ENCODE measurements at regions not wholly inside any gene's neighbourhood (a gene's known extent, or its start where the extent isn't known, plus 50 kb on each side); places are given as distances from the start of the nearest gene placed in this dataset.

- H3K36me3 Mint-ChIP-seq (ENCODE audit: insufficient read depth, unreplicated experiment): no peaks in the 10 kb centered on the region
- peaks cover 68% of the 10 kb centered on the region for H3K27me3 Mint-ChIP-seq (ENCODE audit: insufficient read depth, unreplicated experiment)
- H3K27ac Mint-ChIP-seq (ENCODE audit: low read depth, unreplicated experiment): no peak overlapping the region
- no peak for DNase-seq (ENCODE audit: unreplicated experiment)
- H3K9me3 Mint-ChIP-seq (ENCODE audit: unreplicated experiment): no peaks in the 10 kb centered on the region
- CTCF ChIA-PET: interaction anchor here (0.6 to 1.8 kb wide), 5 partner anchors 9 to 237 kb away, joined by 3 to 9 read pairs (median 3); no protein-coding TSS in a partner anchor
- TF ChIP-seq, protein P1, sequence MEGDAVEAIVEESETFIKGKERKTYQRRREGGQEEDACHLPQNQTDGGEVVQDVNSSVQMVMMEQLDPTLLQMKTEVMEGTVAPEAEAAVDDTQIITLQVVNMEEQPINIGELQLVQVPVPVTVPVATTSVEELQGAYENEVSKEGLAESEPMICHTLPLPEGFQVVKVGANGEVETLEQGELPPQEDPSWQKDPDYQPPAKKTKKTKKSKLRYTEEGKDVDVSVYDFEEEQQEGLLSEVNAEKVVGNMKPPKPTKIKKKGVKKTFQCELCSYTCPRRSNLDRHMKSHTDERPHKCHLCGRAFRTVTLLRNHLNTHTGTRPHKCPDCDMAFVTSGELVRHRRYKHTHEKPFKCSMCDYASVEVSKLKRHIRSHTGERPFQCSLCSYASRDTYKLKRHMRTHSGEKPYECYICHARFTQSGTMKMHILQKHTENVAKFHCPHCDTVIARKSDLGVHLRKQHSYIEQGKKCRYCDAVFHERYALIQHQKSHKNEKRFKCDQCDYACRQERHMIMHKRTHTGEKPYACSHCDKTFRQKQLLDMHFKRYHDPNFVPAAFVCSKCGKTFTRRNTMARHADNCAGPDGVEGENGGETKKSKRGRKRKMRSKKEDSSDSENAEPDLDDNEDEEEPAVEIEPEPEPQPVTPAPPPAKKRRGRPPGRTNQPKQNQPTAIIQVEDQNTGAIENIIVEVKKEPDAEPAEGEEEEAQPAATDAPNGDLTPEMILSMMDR (IDR thresholded peaks at IDR 0.05; ENCODE audit: unreplicated experiment): no peak
- intact Hi-C loops (cut with micrococcal nuclease): no loop called here
- POLR2A ChIA-PET: no interaction called here
- no peaks in the 10 kb centered on the region for H3K4me1 Mint-ChIP-seq (ENCODE audit: insufficient read depth, unreplicated experiment)
- BruUV-seq (replicated peaks): no TSS peak
- no peak overlapping the region for H3K4me3 Mint-ChIP-seq (ENCODE audit: unreplicated experiment)
These were observed 132.3 kb upstream of the MB21D2 start for GRCh38 chr3:193049935-193050334.

DNA sequence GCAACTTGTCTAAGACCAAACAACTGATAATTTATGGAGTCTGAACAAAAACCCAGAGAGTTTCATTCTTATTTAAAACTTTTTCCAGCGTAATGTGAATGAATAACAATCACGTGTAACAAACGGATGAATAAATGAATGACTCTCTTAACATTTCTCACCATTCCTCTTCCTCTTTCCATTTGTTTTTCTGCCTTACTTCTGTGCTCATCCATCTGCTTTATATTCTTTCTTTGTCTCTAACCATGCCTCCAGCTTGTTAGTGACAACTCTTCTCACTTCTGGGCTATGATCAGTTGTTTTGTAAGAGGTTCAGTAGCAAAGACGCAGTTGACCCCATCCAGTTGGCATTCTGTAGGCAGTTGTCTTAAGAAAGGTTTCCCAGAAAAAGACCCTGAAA lies 133.7 kb upstream of the MB21D2 start:
- intact Hi-C loops (cut with micrococcal nuclease): no loop called here
- no TSS peak for BruUV-seq (replicated peaks)
- CTCF ChIA-PET: interaction anchor here (0.7 to 2.7 kb wide), 4 partner anchors 10 to 240 kb away, joined by 3 to 15 read pairs (median 10); no protein-coding TSS in a partner anchor
- Mint-ChIP-seq H3K36me3 (ENCODE audit: insufficient read depth, unreplicated experiment) (no peaks in the 10 kb centered on the region), H3K9me3 (ENCODE audit: unreplicated experiment) (no peaks in the 10 kb centered on the region), H3K27ac (ENCODE audit: low read depth, unreplicated experiment) (no peak overlapping the region), H3K4me3 (ENCODE audit: unreplicated experiment) (no peak overlapping the region), H3K4me1 (ENCODE audit: insufficient read depth, unreplicated experiment) (no peaks in the 10 kb centered on the region), H3K27me3 (ENCODE audit: insufficient read depth, unreplicated experiment) (peaks cover 78% of the 10 kb centered on the region)
- DNase-seq (ENCODE audit: unreplicated experiment): no peak
- POLR2A ChIA-PET: no interaction called here
- TF ChIP-seq, protein P1 (IDR thresholded peaks at IDR 0.05; ENCODE audit: unreplicated experiment): no peak

- ChIA-PET CTCF (interaction anchor here (2.3 to 2.7 kb wide), 3 partner anchors 11 to 240 kb away, joined by 8 to 15 read pairs (median 12); no protein-coding TSS in a partner anchor), POLR2A (interaction anchor here (0.5 kb wide), 1 partner anchor 291 kb away, joined by 3 read pairs; no protein-coding TSS in a partner anchor)
- Mint-ChIP-seq H3K4me1 (ENCODE audit: insufficient read depth, unreplicated experiment) (no peaks in the 10 kb centered on the region), H3K36me3 (ENCODE audit: insufficient read depth, unreplicated experiment) (no peaks in the 10 kb centered on the region), H3K9me3 (ENCODE audit: unreplicated experiment) (no peaks in the 10 kb centered on the region), H3K4me3 (ENCODE audit: unreplicated experiment) (no peak overlapping the region), H3K27ac (ENCODE audit: low read depth, unreplicated experiment) (no peak overlapping the region), H3K27me3 (ENCODE audit: insufficient read depth, unreplicated experiment) (peaks cover 79% of the 10 kb centered on the region)
- TF ChIP-seq, protein P1 (IDR thresholded peaks at IDR 0.05; ENCODE audit: unreplicated experiment): no peak
- intact Hi-C loops (cut with micrococcal nuclease): no loop called here
- no peak for DNase-seq (ENCODE audit: unreplicated experiment)
- no TSS peak for BruUV-seq (replicated peaks)
These were observed 134.8 kb upstream of the MB21D2 start for GRCh38 chr3:193052354-193053045.

- no peaks in the 10 kb centered on the region for H3K9me3 Mint-ChIP-seq (ENCODE audit: unreplicated experiment)
- no peak overlapping the region for H3K27ac Mint-ChIP-seq (ENCODE audit: low read depth, unreplicated experiment)
- BruUV-seq (replicated peaks): no TSS peak
- DNase-seq (ENCODE audit: unreplicated experiment): no peak
- CTCF ChIA-PET: interaction anchor here (0.6 to 2.7 kb wide), 3 partner anchors 12 to 429 kb away, joined by 3 to 15 read pairs (median 8); no protein-coding TSS in a partner anchor
- no peaks in the 10 kb centered on the region for H3K4me1 Mint-ChIP-seq (ENCODE audit: insufficient read depth, unreplicated experiment)
- H3K27me3 Mint-ChIP-seq (ENCODE audit: insufficient read depth, unreplicated experiment): peaks cover 80% of the 10 kb centered on the region
- H3K36me3 Mint-ChIP-seq (ENCODE audit: insufficient read depth, unreplicated experiment): no peaks in the 10 kb centered on the region
- TF ChIP-seq, protein P1 (IDR thresholded peaks at IDR 0.05; ENCODE audit: unreplicated experiment): no peak
- POLR2A ChIA-PET: no interaction called here
- intact Hi-C loops (cut with micrococcal nuclease): no loop called here
- H3K4me3 Mint-ChIP-seq (ENCODE audit: unreplicated experiment): no peak overlapping the region
These were observed 135.4 kb upstream of the MB21D2 start for GRCh38 chr3:193053046-193053435.
